AG09309 (cell line): ENCODE measurements at regions not wholly inside any gene's neighbourhood (a gene's known extent, or its start where the extent isn't known, plus 50 kb on each side); places are given as distances from the start of the nearest gene placed in this dataset.

Experiments
- DNase-seq: peaks from one replicate; pipeline ENCODE4 v3.0.0-alpha.2; 2010; ENCODE audit warnings: low read depth
- H3K4me3 ChIP-seq: 2 replicates; pipeline ENCODE4 v1.5.1; 2011; ENCODE audit warnings: mild to moderate bottlenecking, low read depth, low read length, moderate library complexity; ENCODE audit not compliant: control insufficient read depth
- TF ChIP-seq, protein P1 (sequence below): IDR thresholded peaks from 2 replicates; pipeline ENCODE4 v1.5.1; 2011; ENCODE audit warnings: mild to moderate bottlenecking, low read depth, low read length, inconsistent platforms; ENCODE audit not compliant: insufficient read depth, control insufficient read depth; ENCODE audit errors: missing control alignments

DNA sequence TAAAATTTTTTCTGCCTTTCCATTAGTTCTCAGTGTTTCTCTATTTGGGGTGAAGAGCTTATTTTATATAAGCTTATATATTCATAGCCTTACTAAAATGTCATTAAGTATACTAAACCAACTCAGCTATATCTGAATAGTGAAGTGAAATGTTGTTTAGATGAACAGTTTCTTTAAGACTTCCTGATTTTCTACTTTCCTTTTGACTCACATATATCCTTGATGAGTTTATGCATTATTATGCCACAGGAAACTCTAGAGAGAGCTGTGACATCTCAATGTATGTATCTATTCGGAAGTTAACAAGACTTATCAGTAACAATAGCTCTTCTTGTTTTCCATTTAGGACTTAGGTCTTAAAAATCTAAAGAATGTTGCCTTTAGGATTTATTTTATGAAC is 1491.8 kb upstream of the IGFBP7 start:
- no peak overlapping the region for H3K4me3 ChIP-seq
- DNase-seq: no peak
- TF ChIP-seq, protein P1, sequence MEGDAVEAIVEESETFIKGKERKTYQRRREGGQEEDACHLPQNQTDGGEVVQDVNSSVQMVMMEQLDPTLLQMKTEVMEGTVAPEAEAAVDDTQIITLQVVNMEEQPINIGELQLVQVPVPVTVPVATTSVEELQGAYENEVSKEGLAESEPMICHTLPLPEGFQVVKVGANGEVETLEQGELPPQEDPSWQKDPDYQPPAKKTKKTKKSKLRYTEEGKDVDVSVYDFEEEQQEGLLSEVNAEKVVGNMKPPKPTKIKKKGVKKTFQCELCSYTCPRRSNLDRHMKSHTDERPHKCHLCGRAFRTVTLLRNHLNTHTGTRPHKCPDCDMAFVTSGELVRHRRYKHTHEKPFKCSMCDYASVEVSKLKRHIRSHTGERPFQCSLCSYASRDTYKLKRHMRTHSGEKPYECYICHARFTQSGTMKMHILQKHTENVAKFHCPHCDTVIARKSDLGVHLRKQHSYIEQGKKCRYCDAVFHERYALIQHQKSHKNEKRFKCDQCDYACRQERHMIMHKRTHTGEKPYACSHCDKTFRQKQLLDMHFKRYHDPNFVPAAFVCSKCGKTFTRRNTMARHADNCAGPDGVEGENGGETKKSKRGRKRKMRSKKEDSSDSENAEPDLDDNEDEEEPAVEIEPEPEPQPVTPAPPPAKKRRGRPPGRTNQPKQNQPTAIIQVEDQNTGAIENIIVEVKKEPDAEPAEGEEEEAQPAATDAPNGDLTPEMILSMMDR: no peak

DNA sequence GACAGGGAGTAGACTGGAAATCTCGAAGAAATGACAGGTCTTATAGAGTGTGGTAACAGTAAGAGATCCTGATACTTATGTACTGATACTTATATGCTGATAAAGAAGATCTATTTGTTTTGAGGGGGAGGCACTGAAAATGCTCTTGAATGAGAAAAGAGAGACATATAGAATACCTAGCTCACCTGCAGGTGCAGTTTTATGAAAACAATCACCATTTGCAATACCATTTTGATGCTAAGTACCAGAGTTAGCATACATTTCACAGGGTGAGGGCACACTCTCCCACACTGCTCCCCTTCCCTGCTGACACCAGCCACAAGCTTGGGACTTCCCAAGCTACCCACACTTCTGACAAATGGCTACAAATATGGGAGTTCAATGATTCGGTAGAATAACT is 1490.1 kb upstream of the IGFBP7 start:
- no peak overlapping the region for H3K4me3 ChIP-seq
- TF ChIP-seq, protein P1: no peak
- no peak for DNase-seq

DNA sequence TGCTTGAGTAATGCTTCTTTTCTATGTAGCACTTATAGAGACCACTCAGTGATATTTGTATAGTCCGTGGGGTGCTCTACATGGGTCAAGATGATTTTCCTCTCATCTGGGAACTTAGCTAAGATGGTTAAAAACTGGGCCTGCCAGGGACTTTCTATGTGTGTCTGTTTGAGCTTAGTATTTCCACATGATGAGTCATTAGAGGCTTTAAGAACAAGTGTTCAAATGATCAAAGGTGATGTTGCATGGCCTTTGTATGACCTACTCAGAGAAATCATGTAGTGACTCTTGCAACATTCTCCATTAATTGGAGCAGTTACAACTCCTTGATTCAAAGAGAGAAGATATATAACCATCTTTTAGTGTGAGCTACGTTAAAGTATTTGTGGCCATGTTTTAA is 1480.5 kb upstream of the IGFBP7 start:
- TF ChIP-seq, protein P1: no peak
- no peak overlapping the region for H3K4me3 ChIP-seq
- no peak for DNase-seq

DNA sequence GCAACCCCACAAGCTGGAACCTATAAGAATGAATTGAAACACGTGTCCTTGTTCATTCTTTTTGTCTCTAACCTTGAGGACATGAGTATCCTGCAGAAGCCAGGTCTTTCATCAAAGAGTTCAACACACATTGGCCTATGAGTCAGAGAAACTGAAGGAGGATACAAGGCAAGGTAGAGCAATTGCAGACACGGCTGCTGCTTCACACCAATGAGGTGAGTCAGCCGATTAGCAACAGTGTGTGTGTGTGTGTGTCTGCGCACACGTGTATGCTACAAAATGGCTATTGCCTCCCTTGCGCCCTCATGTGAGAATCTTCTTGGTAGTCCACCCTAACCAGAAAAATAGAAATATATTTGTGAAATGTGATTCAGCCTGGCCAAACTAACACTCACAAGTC is 1477.7 kb upstream of the IGFBP7 start:
- H3K4me3 ChIP-seq: no peak overlapping the region
- TF ChIP-seq, protein P1: no peak
- no peak for DNase-seq

DNA sequence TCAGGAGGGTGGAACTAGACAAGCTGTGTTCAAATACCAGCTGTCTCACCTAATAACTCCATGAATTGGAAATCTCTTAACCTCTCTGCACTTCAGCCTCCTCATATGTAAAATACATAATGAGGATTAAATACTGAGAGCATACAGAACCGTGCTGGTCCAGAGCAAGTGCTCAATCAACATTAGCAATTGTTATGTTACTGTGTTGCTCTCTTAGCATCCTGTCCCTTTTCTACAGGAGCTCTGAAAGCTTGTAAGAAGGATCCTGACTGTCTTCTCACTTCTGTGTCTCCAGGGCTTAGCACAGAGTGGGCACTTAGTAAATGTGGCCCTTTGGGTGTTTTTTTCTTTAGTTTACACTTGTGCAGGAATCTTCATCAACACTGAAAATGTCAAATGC is 1456.1 kb upstream of the IGFBP7 start:
- H3K4me3 ChIP-seq: no peak overlapping the region
- no peak for DNase-seq
- TF ChIP-seq, protein P1: no peak

DNA sequence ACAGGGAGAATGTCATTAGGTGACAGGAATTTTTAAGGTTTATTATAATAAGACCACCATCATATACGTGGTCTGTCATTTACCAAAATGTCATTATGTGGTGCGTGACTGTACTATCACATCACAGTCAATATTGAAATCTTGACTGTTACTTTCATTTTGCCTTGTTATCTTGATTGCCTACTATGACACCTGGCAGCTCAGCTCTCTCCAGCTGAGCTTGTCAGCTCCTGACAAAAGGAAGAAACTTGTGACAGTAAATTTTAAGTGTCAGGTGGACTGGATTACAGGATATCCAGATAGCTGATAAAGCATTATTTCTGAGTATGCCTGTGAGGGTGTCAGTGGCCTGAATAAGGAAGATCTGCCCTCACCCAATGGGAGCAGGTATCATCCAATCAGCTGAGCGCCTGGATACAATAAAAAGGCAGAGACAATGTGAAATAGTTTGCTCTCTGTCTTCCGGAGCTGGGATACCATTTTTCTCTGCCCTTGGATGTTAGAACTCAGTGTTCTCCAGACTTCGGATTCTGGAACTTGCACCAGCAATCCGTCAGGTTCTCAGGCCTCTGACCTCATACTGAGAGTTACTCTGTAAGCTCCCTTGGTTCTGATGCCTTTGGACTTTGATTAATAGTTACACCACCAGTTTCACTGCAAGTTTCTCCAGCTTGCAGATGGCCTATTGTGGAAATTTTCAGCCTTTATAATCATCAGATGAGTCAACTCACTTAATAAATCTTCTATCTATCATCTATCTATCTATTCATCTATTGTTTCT is 1454.7 kb upstream of the IGFBP7 start:
- DNase-seq: no peak
- H3K4me3 ChIP-seq: no peak overlapping the region
- TF ChIP-seq, protein P1: no peak
